GM12878 (cell line): ENCODE measurements at regions not wholly inside any gene's neighbourhood (a gene's known extent, or its start where the extent isn't known, plus 50 kb on each side); places are given as distances from the start of the nearest gene placed in this dataset.

Experiments
- ATAC-seq: fragments of 200-7000 bp; cut with Tn5 transposase; 3 replicates; pipeline ENCODE4 v1.9.1; 2020; ENCODE audit warnings: mild to moderate bottlenecking, moderate library complexity
- BruUV-seq: library from RNA; stranded (reverse); fragments of 400-500 nt; replicated peaks from 2 replicates; lab custom pipeline; 2021; lab: Mats Ljungman, UMichigan
- CTCF ChIA-PET: fragments of 300-600 bp; sonication (Branson Sonifier 250); formaldehyde crosslinking; extraction: SDS; loops from one replicate; lab custom pipeline; 2021; ENCODE audit warnings: inconsistent platforms; lab: Yijun Ruan, JAX
- POLR2A ChIA-PET: fragments of 350-600 bp; formaldehyde crosslinking; extraction: SDS; loops from one replicate; lab custom pipeline; 2021; ENCODE audit warnings: inconsistent platforms; lab: Charles Lee
- RAD21 ChIA-PET: fragments of 300-600 bp; sonication (Branson Sonifier 250); formaldehyde crosslinking; loops from one replicate; lab custom pipeline; 2023; ENCODE audit warnings: antibody characterized with exemption; ENCODE audit not compliant: unreplicated experiment; lab: Charles Lee
- SMC1A ChIA-PET: fragments of 300-600 bp; sonication (Branson Sonifier 250); formaldehyde crosslinking; loops from one replicate; lab custom pipeline; 2023; ENCODE audit not compliant: unreplicated experiment, uncharacterized antibody; lab: Charles Lee
- DNase-seq: peaks from one replicate; pipeline ENCODE4 v3.0.0-alpha.2; 2011; ENCODE audit warnings: low read depth, low spot score
- FAIRE-seq: peaks from 3 replicates; lab custom pipeline; 2011; peaks lifted over from hg19 to GRCh38; lab: Jason Lieb, UNC
- H2AFZ ChIP-seq: 2 replicates; pipeline ENCODE4 v1.6.0; 2011; ENCODE audit warnings: low read depth, low read length, control low read depth; ENCODE audit not compliant: control insufficient read depth
- H3K27ac ChIP-seq: 2 replicates; pipeline ENCODE4 v1.5.1; 2011; ENCODE audit warnings: control low read depth; ENCODE audit not compliant: control insufficient read depth, insufficient read depth
- H3K27me3 ChIP-seq, 2 experiments: replicated peaks in 1 of 2; 2 replicates each; pipeline versions ENCODE4 v1.6.0 to v1.6.1; 2011; ENCODE audit warnings: low read length in 1 of 2; ENCODE audit not compliant: control insufficient read depth in 2 of 2, insufficient read depth in 2 of 2
- H3K36me3 ChIP-seq, 2 experiments: 2 replicates each; pipeline ENCODE4 v1.5.1; 2011; ENCODE audit warnings: low read length in 1 of 2; ENCODE audit not compliant: control insufficient read depth in 2 of 2, insufficient read depth in 2 of 2
- H3K4me1 ChIP-seq: 2 replicates; pipeline ENCODE4 v1.6.1; 2011; ENCODE audit warnings: mild to moderate bottlenecking, low read length, moderate library complexity, mixed read lengths; ENCODE audit not compliant: control insufficient read depth, insufficient read depth
- H3K4me2 ChIP-seq: 2 replicates; pipeline ENCODE4 v1.6.0; 2011; ENCODE audit warnings: control low read depth; ENCODE audit not compliant: control insufficient read depth, insufficient read depth
- H3K4me3 ChIP-seq: fragments of 200-600 bp; sonication (generic); 2 replicates; pipeline ENCODE4 v1.5.1; 2016
- H3K79me2 ChIP-seq: 2 replicates; pipeline ENCODE4 v1.6.0; 2011; ENCODE audit warnings: low read length; ENCODE audit not compliant: control insufficient read depth, insufficient read depth
- H3K9ac ChIP-seq: 2 replicates; pipeline ENCODE4 v1.8.0; 2011; ENCODE audit warnings: low read length, control low read depth, mixed read lengths; ENCODE audit not compliant: control insufficient read depth, insufficient read depth
- H3K9me3 ChIP-seq: replicated peaks from 3 replicates; pipeline ENCODE4 v1.5.1; 2011; ENCODE audit warnings: mild to moderate bottlenecking, low read length; ENCODE audit not compliant: control insufficient read depth, insufficient read depth
- H4K20me1 ChIP-seq: 2 replicates; pipeline ENCODE4 v1.6.0; 2011; ENCODE audit not compliant: control insufficient read depth, insufficient read depth
- IKZF2 ChIP-seq, 2 experiments: fragments of 450-650 bp; IDR thresholded peaks; 2 replicates each; pipeline ENCODE4 v1.6.1; 2017; ENCODE audit warnings: mild to moderate bottlenecking in 2 of 2, moderate library complexity in 2 of 2
- KDM1A ChIP-seq: fragments of 200-600 bp; sonication (generic); IDR thresholded peaks from 2 replicates; pipeline ENCODE4 v1.6.1; 2016; ENCODE audit warnings: borderline replicate concordance
- NBN ChIP-seq: fragments of 450-650 bp; IDR thresholded peaks from 2 replicates; pipeline ENCODE4 v1.6.1; 2016
- PAX5 ChIP-seq: IDR thresholded peaks from 2 replicates; pipeline ENCODE4 v1.6.1; 2011; ENCODE audit warnings: low read depth, low read length, borderline replicate concordance
- SIX5 ChIP-seq: IDR thresholded peaks from 2 replicates; pipeline ENCODE4 v1.6.1; 2011; ENCODE audit warnings: mild to moderate bottlenecking, low read depth, low read length, moderate library complexity; ENCODE audit not compliant: severe bottlenecking
- SUZ12 ChIP-seq: fragments of 200-600 bp; sonication (generic); IDR thresholded peaks from one replicate; pipeline ENCODE4 v1.6.1; 2018; ENCODE audit warnings: antibody characterized with exemption, mild to moderate bottlenecking; ENCODE audit not compliant: unreplicated experiment
- ZNF274 ChIP-seq: IDR thresholded peaks from one replicate; pipeline ENCODE4 v1.8.0; 2011; ENCODE audit not compliant: insufficient read length, insufficient read depth
- WGBS: methylation state at CpG from one replicate; pipeline ENCODE4 v1.1.6; 2016; ENCODE audit warnings: low lambda C conversion rate; ENCODE audit not compliant: insufficient replicate concordance, insufficient coverage; ENCODE audit errors: missing lambda C conversion rate; 5-methylcytosine and 5-hydroxymethylcytosine counted together
- in situ Hi-C: fragments of 300-500 bp; cut with MboI; formaldehyde crosslinking; loops from 9 replicates; pipeline ENCODE4 v1.14.3; 2018; ENCODE audit warnings: mixed read lengths
- intact Hi-C: fragments of 100-400 bp; cut with micrococcal nuclease; formaldehyde crosslinking; loops from one replicate; pipeline ENCODE4 v1.14.2; 2022; ENCODE audit not compliant: unreplicated experiment
- TF ChIP-seq, protein P1 (sequence below): IDR thresholded peaks from 2 replicates; pipeline ENCODE4 v1.6.1; 2012; ENCODE audit warnings: low read depth, low read length, improper control_type of control experiment

GRCh38 chr14:48731260-48731659 is 854.9 kb downstream of the RPS29 start (continued):
- TF ChIP-seq, protein P1, sequence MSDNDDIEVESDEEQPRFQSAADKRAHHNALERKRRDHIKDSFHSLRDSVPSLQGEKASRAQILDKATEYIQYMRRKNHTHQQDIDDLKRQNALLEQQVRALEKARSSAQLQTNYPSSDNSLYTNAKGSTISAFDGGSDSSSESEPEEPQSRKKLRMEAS, result no peak
- TF ChIP-seq NBN (no peak), ZNF274 (no peak), SUZ12 (no peak), SIX5 (no peak)
- TF ChIP-seq, all 136 proteins: peak for 0

GRCh38 chr14:48726080-48726642 is 860.0 kb downstream of the RPS29 start:
- TF ChIP-seq PAX5 (no peak), KDM1A (no peak), IKZF2 (IDR thresholded peaks at IDR 0.05) (no peak)
- Histone ChIP-seq H3K4me2 (no peak overlapping the region), H3K27ac (no peak overlapping the region), H3K4me1 (no peaks in the 10 kb centered on the region), H3K79me2 (no peaks in the 10 kb centered on the region), H3K4me3 (no peak overlapping the region), H3K27me3 (no peaks in the 10 kb centered on the region), H2AFZ (no peak overlapping the region), H3K9ac (no peak overlapping the region), H3K9me3 (no peaks in the 10 kb centered on the region), H4K20me1 (no peaks in the 10 kb centered on the region), H3K36me3 (no peaks in the 10 kb centered on the region)
- ChIA-PET RAD21 (no interaction called here), CTCF (no interaction called here), SMC1A (interaction anchor here (0.6 kb wide), 1 partner anchor 1822 kb away, joined by 4 read pairs; no protein-coding TSS in a partner anchor), POLR2A (no interaction called here)
- FAIRE-seq (no peak), ATAC-seq (no peak), DNase-seq (no peak)
- no TSS peak for BruUV-seq
- intact Hi-C loops, result no loop called here
- in situ Hi-C loops, result no loop called here
- WGBS, result 46% methylated on average over 6 of the region's 6 CpGs
